H1 (cell line): ENCODE measurements at regions not wholly inside any gene's neighbourhood (a gene's known extent, or its start where the extent isn't known, plus 50 kb on each side); places are given as distances from the start of the nearest gene placed in this dataset.

Experiments
- CTCF ChIA-PET: fragments of 300-600 bp; sonication (Branson Sonifier 250); formaldehyde crosslinking; loops from one replicate; lab custom pipeline; 2021; ENCODE audit not compliant: partially characterized antibody; lab: Charles Lee
- POLR2A ChIA-PET: fragments of 300-600 bp; sonication (Branson Sonifier 250); formaldehyde crosslinking; loops from one replicate; lab custom pipeline; 2021; ENCODE audit warnings: inconsistent platforms; ENCODE audit not compliant: partially characterized antibody; lab: Charles Lee
- DNase-seq, 2 experiments: peaks; one replicate each; pipeline versions ENCODE4 v3.0.0 to v3.0.0-alpha.2; 2010 to 2022; ENCODE audit warnings: low spot score in 2 of 2, low read depth in 1 of 2, mixed read lengths in 1 of 2
- FAIRE-seq: peaks from 2 replicates; lab custom pipeline; 2011; peaks lifted over from hg19 to GRCh38; lab: Jason Lieb, UNC
- H2AFZ ChIP-seq: 2 replicates; pipeline ENCODE4 v1.8.1; 2012; ENCODE audit warnings: low read length, inconsistent platforms
- H2AK5ac ChIP-seq: 2 replicates; pipeline ENCODE4 v1.6.1; 2013; ENCODE audit warnings: low read depth, low read length
- H2BK120ac ChIP-seq: replicated peaks from 2 replicates; pipeline ENCODE3; 2013; ENCODE audit warnings: low read depth, low read length, inconsistent platforms
- H2BK12ac ChIP-seq: 2 replicates; pipeline ENCODE4 v1.6.1; 2013; ENCODE audit warnings: low read depth, low read length
- H2BK15ac ChIP-seq: 2 replicates; pipeline ENCODE4 v1.6.1; 2013; ENCODE audit warnings: low read length
- H2BK20ac ChIP-seq: 2 replicates; pipeline ENCODE4 v1.6.1; 2013; ENCODE audit warnings: low read length
- H2BK5ac ChIP-seq: 2 replicates; pipeline ENCODE4 v1.6.1; 2013; ENCODE audit warnings: low read depth, low read length
- H3K14ac ChIP-seq: 2 replicates; pipeline ENCODE4 v1.6.1; 2013; ENCODE audit warnings: inconsistent platforms; ENCODE audit not compliant: insufficient read length
- H3K18ac ChIP-seq: 2 replicates; pipeline ENCODE4 v1.6.1; 2013; ENCODE audit warnings: low read length; ENCODE audit errors: extremely low read depth
- H3K23ac ChIP-seq: 2 replicates; pipeline ENCODE4 v1.6.1; 2013; ENCODE audit warnings: inconsistent platforms; ENCODE audit not compliant: insufficient read length
- H3K23me2 ChIP-seq: 2 replicates; pipeline ENCODE4 v1.6.1; 2013; ENCODE audit warnings: low read depth, low read length
- H3K27ac ChIP-seq: 2 replicates; pipeline ENCODE4 v1.6.1; 2011; ENCODE audit warnings: low read depth, low read length, inconsistent platforms
- H3K27me3 ChIP-seq, 4 experiments: replicated peaks in 1 of 4; 1 replicate in 1 of 4; 2 replicates in 3 of 4; pipeline versions ENCODE4 v1.6.1 to v1.8.1; 2011 to 2013; ENCODE audit warnings: low read length in 3 of 4, mild to moderate bottlenecking in 3 of 4, inconsistent platforms in 2 of 4, mixed read lengths in 2 of 4, moderate library complexity in 1 of 4; ENCODE audit not compliant: control insufficient read depth in 3 of 4, insufficient read depth in 3 of 4; ENCODE audit errors: extremely low read depth in 1 of 4
- H3K36me3 ChIP-seq, 4 experiments: 2 replicates each; pipeline versions ENCODE4 v1.6.1 to v1.8.1; 2011 to 2013; ENCODE audit warnings: mild to moderate bottlenecking in 4 of 4, low read length in 3 of 4, moderate library complexity in 2 of 4, control low read depth in 1 of 4, inconsistent platforms in 1 of 4; ENCODE audit not compliant: insufficient read depth in 4 of 4, control insufficient read depth in 2 of 4
- H3K4ac ChIP-seq: replicated peaks from 2 replicates; pipeline ENCODE3; 2013; ENCODE audit warnings: low read length, low read depth, mixed read lengths, inconsistent platforms; ENCODE audit not compliant: insufficient read length
- H3K4me1 ChIP-seq, 4 experiments: replicated peaks in 1 of 4; 1 replicate in 1 of 4; 2 replicates in 3 of 4; pipeline versions ENCODE4 v1.6.1 to v1.8.1; 2011 to 2013; ENCODE audit warnings: low read length in 3 of 4, inconsistent platforms in 2 of 4, mixed read lengths in 1 of 4; ENCODE audit not compliant: insufficient read depth in 4 of 4, control insufficient read depth in 3 of 4
- H3K4me2 ChIP-seq, 2 experiments: 2 replicates each; pipeline versions ENCODE4 v1.6.1 to v1.8.1; 2011 to 2013; ENCODE audit warnings: low read depth in 2 of 2, low read length in 2 of 2, control low read depth in 1 of 2, inconsistent platforms in 1 of 2, mild to moderate bottlenecking in 1 of 2; ENCODE audit not compliant: insufficient read depth in 1 of 2
- H3K4me3 ChIP-seq, 4 experiments: fragments of 200-600, 300-600 bp in 1 of 4; sonication (generic), shearing (Covaris generic), sonication (Bioruptor Twin) in 1 of 4; 2 replicates each; pipeline versions ENCODE4 v1.5.1 to v1.8.1; 2011 to 2016; ENCODE audit warnings: low read length in 4 of 4, low read depth in 3 of 4, control low read depth in 2 of 4, inconsistent platforms in 2 of 4, mild to moderate bottlenecking in 2 of 4, mixed read lengths in 1 of 4, moderate library complexity in 1 of 4; ENCODE audit not compliant: insufficient read depth in 2 of 4; ENCODE audit errors: extremely low read depth in 1 of 4
- H3K56ac ChIP-seq: replicated peaks from 2 replicates; pipeline ENCODE3; 2013; ENCODE audit warnings: low read depth, mild to moderate bottlenecking, mixed read lengths, low read length, inconsistent platforms; ENCODE audit not compliant: insufficient read length
- H3K79me1 ChIP-seq: 2 replicates; pipeline ENCODE4 v1.6.1; 2013; ENCODE audit warnings: low read depth, low read length, control low read depth
- H3K79me2 ChIP-seq, 2 experiments: 2 replicates each; pipeline versions ENCODE4 v1.6.1 to v1.8.1; 2012 to 2013; ENCODE audit warnings: low read length in 2 of 2, mild to moderate bottlenecking in 2 of 2, inconsistent platforms in 1 of 2; ENCODE audit not compliant: insufficient read depth in 2 of 2, control insufficient read depth in 1 of 2
- H3K9ac ChIP-seq, 4 experiments: replicated peaks in 1 of 4; 1 replicate in 1 of 4; 2 replicates in 3 of 4; pipeline versions ENCODE4 v1.6.1 to v1.8.1; 2011 to 2013; ENCODE audit warnings: low read depth in 3 of 4, low read length in 3 of 4, control low read depth in 2 of 4, mild to moderate bottlenecking in 2 of 4, moderate library complexity in 2 of 4, inconsistent platforms in 1 of 4; ENCODE audit errors: extremely low read depth in 1 of 4
- H3K9me3 ChIP-seq, 2 experiments: 2 replicates each; pipeline versions ENCODE4 v1.6.1 to v1.8.1; 2012 to 2013; ENCODE audit warnings: mild to moderate bottlenecking in 2 of 2, moderate library complexity in 2 of 2, control low read depth in 1 of 2, inconsistent platforms in 1 of 2, low read depth in 1 of 2, low read length in 1 of 2, mixed read lengths in 1 of 2; ENCODE audit not compliant: insufficient read depth in 2 of 2
- H4K20me1 ChIP-seq, 2 experiments: replicated peaks in 1 of 2; 2 replicates each; pipeline versions ENCODE3 to v1.8.1; 2011 to 2013; ENCODE audit warnings: inconsistent platforms in 2 of 2, low read length in 2 of 2, mild to moderate bottlenecking in 1 of 2; ENCODE audit not compliant: insufficient read depth in 2 of 2, control insufficient read depth in 1 of 2
- H4K5ac ChIP-seq: 2 replicates; pipeline ENCODE4 v1.6.1; 2013; ENCODE audit warnings: low read length, low read depth, mixed read lengths, inconsistent platforms; ENCODE audit not compliant: insufficient read length
- H4K8ac ChIP-seq: 2 replicates; pipeline ENCODE4 v1.8.0; 2013; ENCODE audit warnings: mild to moderate bottlenecking, moderate library complexity, low read length, inconsistent platforms; ENCODE audit not compliant: insufficient read depth; ENCODE audit errors: extremely low read depth
- H4K91ac ChIP-seq: replicated peaks from 2 replicates; pipeline ENCODE3; 2013; ENCODE audit warnings: low read length, mixed read lengths, inconsistent platforms; ENCODE audit not compliant: insufficient read length
- BACH1 ChIP-seq: IDR thresholded peaks from 2 replicates; pipeline ENCODE4 v1.6.1; 2012; ENCODE audit warnings: low read length, improper control_type of control experiment
- CEBPB ChIP-seq: IDR thresholded peaks from 2 replicates; pipeline ENCODE4 v1.6.1; 2012; ENCODE audit warnings: low read depth, low read length
- CHD2 ChIP-seq: IDR thresholded peaks from 2 replicates; pipeline ENCODE4 v1.6.1; 2012; ENCODE audit warnings: low read length, improper control_type of control experiment
- EP300 ChIP-seq, 2 experiments: IDR thresholded peaks; 1 replicate in 1 of 2; 2 replicates in 1 of 2; pipeline ENCODE4 v1.6.1; 2011 to 2012; ENCODE audit warnings: low read depth in 2 of 2, low read length in 2 of 2, mild to moderate bottlenecking in 2 of 2, borderline replicate concordance in 1 of 2, inconsistent platforms in 1 of 2, moderate library complexity in 1 of 2
- EZH2 ChIP-seq: fragments of 200-600 bp; sonication (generic); IDR thresholded peaks from 2 replicates; pipeline ENCODE4 v1.7.1; 2012; ENCODE audit warnings: low read depth, mild to moderate bottlenecking, moderate library complexity, low read length, inconsistent platforms; ENCODE audit not compliant: severe bottlenecking
- KDM4A ChIP-seq: IDR thresholded peaks from one replicate; pipeline ENCODE4 v1.7.1; 2012; ENCODE audit warnings: low read depth, mild to moderate bottlenecking, moderate library complexity, low read length, inconsistent platforms; ENCODE audit not compliant: severe bottlenecking
- MAFK ChIP-seq: IDR thresholded peaks from 2 replicates; pipeline ENCODE4 v1.6.1; 2012; ENCODE audit warnings: low read depth, mild to moderate bottlenecking, improper control_type of control experiment, low read length
- POLR2AphosphoS5 ChIP-seq: IDR thresholded peaks from 2 replicates; pipeline ENCODE4 v1.6.1; 2011; ENCODE audit warnings: low read depth, low read length
- RAD21 ChIP-seq, 2 experiments: IDR thresholded peaks in 1 of 2; conservative IDR thresholded peaks in 1 of 2; 2 replicates each; pipeline ENCODE4 v1.6.1; 2011; ENCODE audit warnings: low read depth in 2 of 2, low read length in 2 of 2, improper control_type of control experiment in 1 of 2, inconsistent platforms in 1 of 2, mild to moderate bottlenecking in 1 of 2, moderate library complexity in 1 of 2
- RBBP5 ChIP-seq: IDR thresholded peaks from 2 replicates; pipeline ENCODE4 v1.7.1; 2012; ENCODE audit warnings: low read depth, mild to moderate bottlenecking, inconsistent platforms, low read length, moderate library complexity, borderline replicate concordance
- RFX5 ChIP-seq: IDR thresholded peaks from 2 replicates; pipeline ENCODE4 v1.6.1; 2011; ENCODE audit warnings: low read depth, low read length, improper control_type of control experiment, borderline replicate concordance
- RXRA ChIP-seq: IDR thresholded peaks from 2 replicates; pipeline ENCODE4 v1.6.1; 2011; ENCODE audit warnings: low read depth, mild to moderate bottlenecking, low read length, moderate library complexity; ENCODE audit not compliant: insufficient read depth
- SIRT6 ChIP-seq: IDR thresholded peaks from one replicate; pipeline ENCODE4 v1.7.1; 2012; ENCODE audit warnings: low read length, inconsistent platforms
- SP1 ChIP-seq: IDR thresholded peaks from 2 replicates; pipeline ENCODE4 v1.6.1; 2011; ENCODE audit warnings: low read depth, low read length
- SRF ChIP-seq: IDR thresholded peaks from 2 replicates; pipeline ENCODE4 v1.6.1; 2011; ENCODE audit warnings: mild to moderate bottlenecking, low read depth, low read length, moderate library complexity
- TAF1 ChIP-seq: IDR thresholded peaks from 2 replicates; pipeline ENCODE4 v1.6.1; 2011; ENCODE audit warnings: mild to moderate bottlenecking, low read depth, low read length
- TEAD4 ChIP-seq: IDR thresholded peaks from 2 replicates; pipeline ENCODE4 v1.6.1; 2012; ENCODE audit warnings: low read depth, low read length, inconsistent platforms, mixed read lengths

GRCh38 chr5:120808606-120809005 is 344.5 kb downstream of the PRR16 start:
- Histone ChIP-seq H2BK120ac (no peak overlapping the region), H3K36me3 (no peaks in the 10 kb centered on the region), H3K9ac (no peak overlapping the region), H2AK5ac (no peak overlapping the region), H4K91ac (no peak overlapping the region), H3K4ac (no peak overlapping the region), H3K79me2 (no peaks in the 10 kb centered on the region), H3K27me3 (no peaks in the 10 kb centered on the region), H3K14ac (no peak overlapping the region), H3K9me3 (no peaks in the 10 kb centered on the region), H2BK15ac (no peak overlapping the region), H2BK5ac (no peak overlapping the region), H3K18ac (no peak overlapping the region), H4K20me1 (no peaks in the 10 kb centered on the region), H3K56ac (no peak overlapping the region), H4K8ac (no peak overlapping the region), H3K23me2 (no peaks in the 10 kb centered on the region), H3K79me1 (no peaks in the 10 kb centered on the region), H3K4me3 (no peak overlapping the region), H2BK12ac (no peak overlapping the region), H3K4me2 (no peak overlapping the region), H3K27ac (no peak overlapping the region), H2AFZ (no peak overlapping the region), H4K5ac (no peak overlapping the region), H3K23ac (no peak overlapping the region), H2BK20ac (no peak overlapping the region), H3K4me1 (no peaks in the 10 kb centered on the region)
- DNase-seq (no peak), FAIRE-seq (no peak)
- ChIA-PET CTCF (interaction anchor here (1.3 kb wide), 1 partner anchor 8 kb away, joined by 5 read pairs; no protein-coding TSS in a partner anchor), POLR2A (interaction anchor here (0.6 kb wide), 1 partner anchor 1102 kb away, joined by 3 read pairs; no protein-coding TSS in a partner anchor)
- TF ChIP-seq SIRT6 (no peak), CEBPB (no peak), TAF1 (no peak), BACH1 (no peak), TEAD4 (no peak), RBBP5 (no peak), SRF (no peak), EP300 (IDR thresholded peaks at IDR 0.05; ENCODE audit: borderline replicate concordance in 1 of 2, low read depth in 2 of 2, low read length in 2 of 2) (no peak), RAD21 (IDR thresholded peaks at IDR 0.05 in 1 of 2, conservative IDR thresholded peaks at IDR 0.05 in 1 of 2; ENCODE audit: low read depth in 2 of 2, low read length in 2 of 2) (no peak), RXRA (no peak), RFX5 (no peak), MAFK (no peak), POLR2AphosphoS5 (no peak), CHD2 (no peak), KDM4A (no peak), EZH2 (no peak), SP1 (no peak)
